GM18507 (cell line): ENCODE measurements at regions not wholly inside any gene's neighbourhood (a gene's known extent, or its start where the extent isn't known, plus 50 kb on each side); places are given as distances from the start of the nearest gene placed in this dataset.
"Not testable (repeated sequence)": the region's sequence is repeated elsewhere in the genome, so short reads cannot be mapped to it uniquely, and the experiment has no call there.

Experiments used
- DNase-seq: peaks from one replicate; pipeline ENCODE4 v3.0.0; 2011; ENCODE audit warnings: low read depth; ENCODE audit not compliant: insufficient read length; ENCODE audit errors: extremely low spot score
- FAIRE-seq: peaks from 2 replicates; lab custom pipeline; 2011; peaks lifted over from hg19 to GRCh38; lab: Jason Lieb, UNC

DNA sequence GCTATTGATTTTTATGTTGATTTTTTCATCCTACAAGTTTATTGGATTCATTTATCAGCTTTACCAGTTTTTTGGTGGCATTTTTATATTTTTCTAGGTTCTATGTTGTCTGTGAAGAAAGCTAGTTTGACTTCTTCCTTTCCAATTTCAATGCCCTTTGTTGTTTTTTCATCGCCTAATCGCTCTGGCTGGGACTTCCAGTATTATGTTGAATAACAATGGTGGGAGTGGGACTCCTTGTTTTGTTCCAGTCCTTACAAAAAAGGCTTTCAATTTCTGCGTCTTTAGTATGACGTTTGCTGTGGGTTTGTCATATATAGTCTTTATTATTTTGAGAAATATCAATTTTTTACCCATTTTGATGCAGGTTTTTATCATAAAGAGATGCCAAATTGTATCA, 175.6 kb upstream of the CCNH start:
- FAIRE-seq: no peak

GRCh38 chr5:87583704-87584103, 171.0 kb upstream of the CCNH start:
- DNase-seq, FAIRE-seq: not testable (repeated sequence)

More for the DNA sequence above, 175.6 kb upstream of the CCNH start:
- no peak for DNase-seq

GRCh38 chr5:87582149-87582548, 169.4 kb upstream of the CCNH start:
- DNase-seq: no peak
- FAIRE-seq: no peak

DNA sequence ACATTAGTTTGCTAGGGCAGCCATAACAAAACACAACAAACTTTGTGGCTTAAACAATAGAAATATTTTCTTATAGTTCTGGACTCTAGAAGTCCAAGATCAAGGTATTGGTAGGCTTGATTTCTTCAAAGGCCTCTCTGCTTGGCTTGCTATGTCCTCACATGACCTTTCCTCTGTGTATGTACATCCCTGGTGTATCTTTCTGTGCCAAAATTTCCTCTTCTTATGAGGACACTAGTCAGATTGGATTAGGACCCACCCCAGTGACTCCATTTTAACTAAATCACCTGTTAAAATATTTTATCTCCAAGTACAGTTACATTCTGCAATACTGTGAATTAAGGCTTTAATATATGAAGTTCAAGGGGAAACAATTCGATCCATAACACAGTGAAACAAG, 168.9 kb upstream of the CCNH start:
- FAIRE-seq (no peak), DNase-seq (no peak)

GRCh38 chr5:87579678-87580077, 166.9 kb upstream of the CCNH start:
- DNase-seq (no peak), FAIRE-seq (no peak)

GRCh38 chr5:87576867-87577266, 164.1 kb upstream of the CCNH start:
- FAIRE-seq (no peak), DNase-seq (no peak)

DNA sequence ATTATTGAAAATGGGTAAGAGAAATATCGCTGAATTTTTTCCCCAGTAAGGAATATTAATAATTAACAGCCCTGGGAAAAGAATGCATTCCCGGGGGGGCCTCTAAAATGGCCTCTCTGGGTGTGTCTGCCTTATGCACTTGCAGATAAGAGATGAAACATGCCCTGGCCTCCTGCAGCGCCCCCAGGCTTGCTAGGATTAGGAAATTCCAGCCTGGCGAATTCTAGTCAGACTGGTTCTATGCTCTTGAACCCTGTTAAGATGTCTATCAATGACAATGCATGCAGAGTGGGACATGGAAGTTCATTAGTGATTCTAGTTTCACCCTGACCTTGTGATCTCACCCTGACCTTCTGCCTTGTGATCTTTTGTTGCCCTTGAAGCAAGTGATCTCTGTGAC, 163.6 kb upstream of the CCNH start:
- DNase-seq, FAIRE-seq: not testable (repeated sequence)

- DNase-seq (no peak), FAIRE-seq (no peak)
These were observed 161.4 kb upstream of the CCNH start for GRCh38 chr5:87574106-87574505.

DNA sequence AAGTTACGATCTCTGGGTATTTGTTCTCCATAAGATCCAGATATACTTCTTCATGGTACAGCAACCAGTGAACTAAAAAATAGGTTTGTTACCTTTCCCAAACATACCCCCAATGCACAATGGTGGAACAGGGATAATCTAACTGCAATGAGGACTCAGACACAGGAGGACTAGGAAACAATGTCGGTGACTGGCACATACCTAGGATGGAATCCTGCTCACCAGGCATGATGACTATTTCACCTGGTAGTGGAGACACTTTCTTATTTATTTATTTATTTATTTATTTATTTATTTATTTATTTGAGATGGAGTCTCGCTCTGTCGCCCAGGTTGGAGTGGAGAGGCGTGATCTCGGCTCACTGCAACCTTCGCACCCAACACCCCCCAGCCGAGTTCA, 159.9 kb upstream of the CCNH start:
- DNase-seq (no peak), FAIRE-seq (no peak)

GRCh38 chr5:87572090-87572489, 159.4 kb upstream of the CCNH start:
- FAIRE-seq (no peak), DNase-seq (no peak)

DNA sequence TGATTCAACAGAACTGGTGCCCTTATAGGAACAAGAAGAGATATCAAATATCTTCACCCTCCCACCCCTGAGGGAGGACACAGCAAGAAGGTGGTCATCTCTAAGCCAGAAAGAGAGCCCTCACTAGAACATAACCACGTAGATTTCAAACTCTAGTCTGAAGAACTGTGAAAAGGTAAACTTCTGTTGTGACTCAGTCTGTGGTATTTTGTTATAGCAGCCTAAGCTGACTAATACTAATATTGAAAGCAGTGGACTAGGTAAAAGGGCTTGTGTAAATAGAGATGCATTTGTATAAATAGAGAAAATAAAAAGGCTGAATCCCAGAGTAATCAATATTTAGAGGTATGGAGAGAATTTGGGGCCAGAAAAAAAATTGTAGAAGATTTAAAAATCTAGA, 157.6 kb upstream of the CCNH start:
- DNase-seq: no peak
- FAIRE-seq: no peak

DNA sequence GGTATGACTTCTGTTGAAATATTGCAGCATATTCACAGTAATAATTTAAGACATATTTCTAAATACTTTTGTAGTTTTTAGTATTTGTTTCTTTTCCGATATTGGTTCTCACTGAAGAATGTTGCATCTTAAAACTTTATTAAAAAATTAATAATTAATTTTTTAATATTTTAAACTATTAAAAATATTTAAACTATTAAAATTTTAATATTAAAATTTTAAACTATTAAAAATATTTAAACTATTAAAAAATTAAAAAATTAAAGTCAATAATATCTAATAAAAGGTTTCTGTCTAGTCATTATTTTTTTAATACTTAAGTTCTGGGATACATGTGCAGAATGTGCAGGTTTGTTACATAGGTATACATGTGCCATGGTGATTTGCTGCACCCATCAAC, 149.3 kb upstream of the CCNH start:
- no peak for FAIRE-seq
- DNase-seq: no peak

DNA sequence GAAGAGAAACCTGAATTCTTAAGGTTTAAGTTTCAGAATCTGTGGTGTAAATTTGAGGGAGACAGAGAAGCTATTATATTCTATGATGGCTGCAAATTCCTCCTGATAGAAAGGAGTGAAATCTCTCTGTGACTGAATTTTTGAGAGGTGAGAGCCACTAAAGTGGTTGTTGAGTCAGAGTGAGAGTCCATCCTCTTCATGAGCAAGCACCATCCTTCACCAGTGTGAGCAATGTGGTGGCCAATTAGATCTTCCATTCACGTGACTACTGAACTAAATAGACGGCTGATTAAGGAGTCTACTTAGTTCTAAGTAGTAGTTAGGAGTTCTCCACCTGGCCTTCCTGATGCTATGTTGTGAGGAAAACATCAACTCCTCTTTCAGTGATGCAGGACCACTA, 147.8 kb upstream of the CCNH start:
- no peak for DNase-seq
- no peak for FAIRE-seq

GRCh38 chr5:87551911-87552310, 139.2 kb upstream of the CCNH start:
- DNase-seq (no peak), FAIRE-seq (no peak)

DNA sequence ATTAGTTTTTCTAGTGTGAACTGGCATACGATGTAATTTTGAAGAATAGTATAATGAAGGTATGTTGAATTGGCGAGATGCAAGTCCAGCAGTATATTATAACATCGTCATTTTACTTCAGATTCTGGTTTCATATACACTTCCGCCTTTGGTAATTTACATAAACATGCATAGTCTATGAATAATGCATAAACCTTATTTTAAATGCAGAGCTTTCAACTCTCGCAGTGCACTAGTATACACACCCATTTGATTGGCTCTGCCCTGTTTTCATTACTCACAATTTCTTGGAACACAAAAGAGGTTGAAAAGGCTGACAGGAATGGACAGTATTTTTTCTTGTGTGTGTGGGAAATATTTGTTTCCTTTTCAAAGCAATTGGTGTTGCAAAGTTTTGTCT, 128.9 kb upstream of the CCNH start:
- FAIRE-seq: no peak
- DNase-seq: no peak

GRCh38 chr5:87541033-87541432, 128.3 kb upstream of the CCNH start:
- DNase-seq (no peak), FAIRE-seq (no peak)

- DNase-seq: no peak
- no peak for FAIRE-seq
These were observed 127.1 kb upstream of the CCNH start for GRCh38 chr5:87539839-87540238.

GRCh38 chr5:87536365-87536764, 123.6 kb upstream of the CCNH start:
- no peak for FAIRE-seq
- DNase-seq: no peak

GRCh38 chr5:87535706-87536105, 123.0 kb upstream of the CCNH start:
- DNase-seq (no peak), FAIRE-seq (no peak)

GRCh38 chr5:87529486-87530076, 116.9 kb upstream of the CCNH start:
- no peak for DNase-seq
- no peak for FAIRE-seq

- DNase-seq (no peak), FAIRE-seq (no peak)
These were observed 113.4 kb upstream of the CCNH start for GRCh38 chr5:87526131-87526530.

GRCh38 chr5:87524217-87524616, 111.5 kb upstream of the CCNH start:
- DNase-seq (no peak), FAIRE-seq (no peak)
